HCT116 (cell line): ENCODE measurements at regions not wholly inside any gene's neighbourhood (a gene's known extent, or its start where the extent isn't known, plus 50 kb on each side); places are given as distances from the start of the nearest gene placed in this dataset.

Experiments used
- ATAC-seq: fragments of 200-7000 bp; cut with Tn5 transposase; 2 replicates; pipeline ENCODE4 v1.9.1; 2020; ENCODE audit warnings: mild to moderate bottlenecking, moderate library complexity
- BruUV-seq: library from RNA; stranded (reverse); fragments of 400-500 nt; replicated peaks from 2 replicates; lab custom pipeline; 2021; lab: Mats Ljungman, UMichigan
- CTCF ChIA-PET: fragments of 300-600 bp; sonication (Branson Sonifier 250); formaldehyde crosslinking; loops from one replicate; lab custom pipeline; 2021; ENCODE audit warnings: antibody characterized with exemption; lab: Charles Lee
- POLR2A ChIA-PET: fragments of 300-600, 350-600 bp; sonication (Branson Sonifier 250); formaldehyde crosslinking; loops from one replicate; lab custom pipeline; 2021; ENCODE audit warnings: antibody characterized with exemption; lab: Charles Lee
- RAD21 ChIA-PET, 2 experiments: fragments of 300-600 bp; sonication (Branson Sonifier 250); formaldehyde crosslinking; loops; one replicate each; lab custom pipeline; 2023; ENCODE audit warnings: low total read pairs in 2 of 2; ENCODE audit not compliant: uncharacterized antibody in 2 of 2, unreplicated experiment in 2 of 2, low non-redundant PET in 1 of 2; lab: Charles Lee
- DNase-seq: peaks from one replicate; pipeline ENCODE4 v3.0.0-alpha.2; 2010; ENCODE audit warnings: low read depth, low spot score
- H2AFZ ChIP-seq: fragments of 200-600 bp; shearing (Covaris generic), sonication (generic); 2 replicates; pipeline ENCODE4 v1.6.1; 2017; ENCODE audit warnings: low read depth, mixed run types, mixed read lengths, antibody characterized with exemption, low read length; ENCODE audit not compliant: poor library complexity, severe bottlenecking
- H3K27ac ChIP-seq: 2 replicates; pipeline ENCODE4 v1.5.1; 2012; ENCODE audit warnings: low read depth, low read length
- H3K27me3 ChIP-seq: fragments of 200-600 bp; sonication (generic); 2 replicates; pipeline ENCODE4 v1.6.1; 2016; ENCODE audit warnings: mixed run types, low read length, mixed read lengths; ENCODE audit not compliant: insufficient read depth
- H3K36me3 ChIP-seq, 2 experiments: fragments of 200-500 bp in 1 of 2; fragments of 200-600 bp in 1 of 2; sonication (Bioruptor generic) in 1 of 2; sonication (generic) in 1 of 2; 2 replicates each; pipeline versions ENCODE4 v1.5.1 to v1.6.1; 2014 to 2016; ENCODE audit warnings: low read length in 2 of 2, inconsistent platforms in 1 of 2, mixed read lengths in 1 of 2, mixed run types in 1 of 2; ENCODE audit not compliant: insufficient read depth in 2 of 2, control insufficient read depth in 1 of 2
- H3K4me1 ChIP-seq, 2 experiments: fragments of 200-600 bp in 1 of 2; sonication (generic) in 1 of 2; 2 replicates each; pipeline versions ENCODE4 v1.5.1 to v1.6.1; 2012 to 2017; ENCODE audit warnings: low read length in 2 of 2, inconsistent platforms in 1 of 2, mild to moderate bottlenecking in 1 of 2, mixed read lengths in 1 of 2, mixed run types in 1 of 2, moderate library complexity in 1 of 2; ENCODE audit not compliant: insufficient read depth in 2 of 2, control insufficient read depth in 1 of 2
- H3K4me2 ChIP-seq: fragments of 200-600 bp; sonication (generic); 2 replicates; pipeline ENCODE4 v1.6.1; 2017; ENCODE audit warnings: mixed run types, low read length, mixed read lengths
- H3K4me3 ChIP-seq, 2 experiments: fragments of 200-600 bp in 1 of 2; sonication (generic) in 1 of 2; replicated peaks in 1 of 2; 2 replicates each; pipeline ENCODE4 v1.5.1; 2011 to 2016; ENCODE audit warnings: low read length in 2 of 2, control low read depth in 1 of 2, low read depth in 1 of 2, mild to moderate bottlenecking in 1 of 2, mixed read lengths in 1 of 2, mixed run types in 1 of 2
- H3K79me2 ChIP-seq: fragments of 200-600 bp; sonication (generic); 2 replicates; pipeline ENCODE4 v1.6.1; 2017; ENCODE audit warnings: mild to moderate bottlenecking, mixed run types, low read length, moderate library complexity, mixed read lengths; ENCODE audit not compliant: insufficient read depth
- H3K9ac ChIP-seq: fragments of 200-600 bp; sonication (generic); 2 replicates; pipeline ENCODE4 v1.6.1; 2016; ENCODE audit warnings: low read length, mixed read lengths
- H3K9me2 ChIP-seq: fragments of 200-600 bp; sonication (generic), shearing (Covaris generic); 2 replicates; pipeline ENCODE4 v1.6.1; 2017; ENCODE audit warnings: mixed run types, mild to moderate bottlenecking, moderate library complexity; ENCODE audit not compliant: insufficient read depth
- H3K9me3 ChIP-seq, 2 experiments: fragments of 200-500 bp in 1 of 2; fragments of 200-600 bp in 1 of 2; sonication (Bioruptor generic) in 1 of 2; sonication (generic) in 1 of 2; 2 replicates each; pipeline ENCODE4 v1.6.1; 2014 to 2017; ENCODE audit warnings: low read length in 2 of 2, mixed read lengths in 2 of 2, inconsistent platforms in 1 of 2, low read depth in 1 of 2, mild to moderate bottlenecking in 1 of 2, mixed run types in 1 of 2, moderate library complexity in 1 of 2; ENCODE audit not compliant: control insufficient read depth in 1 of 2, insufficient read depth in 1 of 2
- H4K20me1 ChIP-seq: fragments of 200-600 bp; sonication (generic), shearing (Covaris generic); 2 replicates; pipeline ENCODE4 v1.6.1; 2017; ENCODE audit warnings: mixed run types, mild to moderate bottlenecking, moderate library complexity; ENCODE audit not compliant: insufficient read depth
- CBX3 ChIP-seq: IDR thresholded peaks from 2 replicates; pipeline ENCODE4 v1.6.1; 2012; ENCODE audit warnings: low read depth
- EGR1 ChIP-seq: IDR thresholded peaks from 2 replicates; pipeline ENCODE4 v1.6.1; 2012; ENCODE audit warnings: low read depth
- ELF1 ChIP-seq: IDR thresholded peaks from 2 replicates; pipeline ENCODE4 v1.6.1; 2012; ENCODE audit warnings: low read depth, borderline replicate concordance
- EZH2 ChIP-seq: fragments of 200-600 bp; sonication (generic); IDR thresholded peaks from 2 replicates; pipeline ENCODE4 v1.6.1; 2017; ENCODE audit warnings: antibody characterized with exemption, mixed run types
- EZH2phosphoT487 ChIP-seq: fragments of 200-600 bp; IDR thresholded peaks from 2 replicates; pipeline ENCODE4 v1.6.1; 2018; ENCODE audit warnings: antibody characterized with exemption, borderline replicate concordance
- FOSL1 ChIP-seq: IDR thresholded peaks from 2 replicates; pipeline ENCODE4 v1.6.1; 2012; ENCODE audit warnings: low read depth
- JUND ChIP-seq: IDR thresholded peaks from 2 replicates; pipeline ENCODE4 v1.6.1; 2012
- POLR2A ChIP-seq: IDR thresholded peaks from 2 replicates; pipeline ENCODE4 v1.7.0; 2011; ENCODE audit warnings: borderline replicate concordance; ENCODE audit not compliant: insufficient read depth, insufficient read length; ENCODE audit errors: extremely low read depth
- POLR2AphosphoS5 ChIP-seq: IDR thresholded peaks from 2 replicates; pipeline ENCODE4 v1.6.1; 2011; ENCODE audit warnings: mild to moderate bottlenecking, low read depth, low read length, moderate library complexity
- RAD21 ChIP-seq: IDR thresholded peaks from 2 replicates; pipeline ENCODE4 v1.6.1; 2012; ENCODE audit warnings: low read depth, mild to moderate bottlenecking
- SIN3A ChIP-seq: IDR thresholded peaks from 2 replicates; pipeline ENCODE4 v1.6.1; 2012; ENCODE audit warnings: low read depth
- SP1 ChIP-seq: IDR thresholded peaks from 2 replicates; pipeline ENCODE4 v1.6.1; 2012; ENCODE audit warnings: low read depth
- SRF ChIP-seq: IDR thresholded peaks from 2 replicates; pipeline ENCODE4 v1.6.1; 2012; ENCODE audit warnings: low read depth
- TCF7L2 ChIP-seq: IDR thresholded peaks from 2 replicates; pipeline ENCODE4 v1.7.0; 2011; ENCODE audit warnings: borderline replicate concordance, inconsistent platforms; ENCODE audit not compliant: insufficient read depth, insufficient read length; ENCODE audit errors: extremely low read depth
- YY1 ChIP-seq: IDR thresholded peaks from 2 replicates; pipeline ENCODE4 v1.6.1; 2011; ENCODE audit warnings: low read length, low read depth, moderate library complexity, mild to moderate bottlenecking; ENCODE audit not compliant: insufficient replicate concordance; ENCODE audit errors: extremely low read depth
- ZFX ChIP-seq: fragments of 450-650 bp; IDR thresholded peaks from 2 replicates; pipeline ENCODE4 v1.6.1; 2017
- intact Hi-C: fragments of 100-400 bp; cut with micrococcal nuclease; formaldehyde crosslinking; loops from 2 replicates; pipeline ENCODE4 v1.10.0; 2022
- TF ChIP-seq, protein P1 (sequence below): IDR thresholded peaks from 2 replicates; pipeline ENCODE4 v1.6.1; 2012
- TF ChIP-seq, protein P2 (sequence below): IDR thresholded peaks from 2 replicates; pipeline ENCODE4 v1.6.1; 2011; ENCODE audit warnings: mild to moderate bottlenecking, low read length, moderate library complexity; ENCODE audit not compliant: insufficient replicate concordance; ENCODE audit errors: extremely low read depth
- TF ChIP-seq, protein P3 (sequence below), 3 experiments: fragments of 200-600 bp in 1 of 3; sonication (generic) in 1 of 3; IDR thresholded peaks in 2 of 3; conservative IDR thresholded peaks in 1 of 3; 2 replicates each; pipeline ENCODE4 v1.5.1; 2012 to 2017; ENCODE audit warnings: low read depth in 2 of 3, low read length in 2 of 3, antibody characterized with exemption in 1 of 3, borderline replicate concordance in 1 of 3, control low read depth in 1 of 3, mild to moderate bottlenecking in 1 of 3, mixed read lengths in 1 of 3, mixed run types in 1 of 3, moderate library complexity in 1 of 3; ENCODE audit not compliant: insufficient read depth in 1 of 3
- TF ChIP-seq, protein P4 (sequence below): IDR thresholded peaks from 2 replicates; pipeline ENCODE4 v1.6.1; 2012; ENCODE audit warnings: low read depth

DNA sequence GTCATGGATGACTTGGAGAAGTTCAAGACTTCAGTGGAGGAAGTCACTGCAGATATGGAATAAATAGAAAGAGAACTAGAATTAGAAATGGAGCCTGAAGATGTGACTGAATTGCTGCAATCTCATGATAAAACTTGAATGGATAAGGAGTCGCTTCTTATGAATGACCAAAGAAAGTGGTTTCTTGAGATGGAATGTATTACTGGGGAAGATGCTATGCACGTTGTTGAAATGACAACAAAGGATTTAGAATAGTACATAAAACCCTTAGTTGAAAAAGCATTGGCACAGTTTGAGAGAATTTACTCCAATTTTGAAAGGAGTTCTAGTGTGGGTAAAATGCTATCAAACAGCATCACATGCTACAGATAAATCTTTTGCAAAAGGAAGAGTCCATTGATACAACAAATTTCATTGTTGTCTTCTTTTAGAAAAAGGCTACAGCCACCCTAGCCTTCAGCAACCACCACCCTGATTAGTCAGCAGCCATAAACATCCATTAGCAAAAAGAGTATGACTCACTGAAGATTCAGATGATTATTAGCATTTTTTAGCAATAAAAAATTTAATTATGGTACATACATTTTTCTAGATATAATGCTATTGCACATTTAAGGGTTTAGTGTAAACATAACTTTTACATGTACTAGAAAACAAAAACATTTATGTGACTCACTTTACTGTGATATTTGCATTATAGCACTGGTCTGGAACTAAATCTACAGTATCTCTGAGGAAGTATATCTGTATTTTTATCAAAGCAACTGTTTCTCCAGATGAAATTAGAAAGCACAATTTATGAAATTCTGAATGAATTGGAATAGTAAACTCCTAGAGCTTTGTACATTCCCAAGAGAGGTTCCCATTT, 110.5 kb upstream of the TACR1 start:
- TF ChIP-seq FOSL1 (no peak), POLR2AphosphoS5 (no peak), SRF (no peak), POLR2A (no peak), CBX3 (no peak), YY1 (no peak), EZH2 (no peak), SIN3A (no peak), SP1 (no peak), ELF1 (no peak), EGR1 (no peak), RAD21 (no peak), JUND (no peak), ZFX (no peak), TCF7L2 (no peak), EZH2phosphoT487 (no peak)
- TF ChIP-seq, protein P1, sequence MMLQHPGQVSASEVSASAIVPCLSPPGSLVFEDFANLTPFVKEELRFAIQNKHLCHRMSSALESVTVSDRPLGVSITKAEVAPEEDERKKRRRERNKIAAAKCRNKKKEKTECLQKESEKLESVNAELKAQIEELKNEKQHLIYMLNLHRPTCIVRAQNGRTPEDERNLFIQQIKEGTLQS, result no peak
- TF ChIP-seq, protein P2, sequence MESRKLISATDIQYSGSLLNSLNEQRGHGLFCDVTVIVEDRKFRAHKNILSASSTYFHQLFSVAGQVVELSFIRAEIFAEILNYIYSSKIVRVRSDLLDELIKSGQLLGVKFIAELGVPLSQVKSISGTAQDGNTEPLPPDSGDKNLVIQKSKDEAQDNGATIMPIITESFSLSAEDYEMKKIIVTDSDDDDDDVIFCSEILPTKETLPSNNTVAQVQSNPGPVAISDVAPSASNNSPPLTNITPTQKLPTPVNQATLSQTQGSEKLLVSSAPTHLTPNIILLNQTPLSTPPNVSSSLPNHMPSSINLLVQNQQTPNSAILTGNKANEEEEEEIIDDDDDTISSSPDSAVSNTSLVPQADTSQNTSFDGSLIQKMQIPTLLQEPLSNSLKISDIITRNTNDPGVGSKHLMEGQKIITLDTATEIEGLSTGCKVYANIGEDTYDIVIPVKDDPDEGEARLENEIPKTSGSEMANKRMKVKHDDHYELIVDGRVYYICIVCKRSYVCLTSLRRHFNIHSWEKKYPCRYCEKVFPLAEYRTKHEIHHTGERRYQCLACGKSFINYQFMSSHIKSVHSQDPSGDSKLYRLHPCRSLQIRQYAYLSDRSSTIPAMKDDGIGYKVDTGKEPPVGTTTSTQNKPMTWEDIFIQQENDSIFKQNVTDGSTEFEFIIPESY, result no peak
- TF ChIP-seq, protein P3, sequence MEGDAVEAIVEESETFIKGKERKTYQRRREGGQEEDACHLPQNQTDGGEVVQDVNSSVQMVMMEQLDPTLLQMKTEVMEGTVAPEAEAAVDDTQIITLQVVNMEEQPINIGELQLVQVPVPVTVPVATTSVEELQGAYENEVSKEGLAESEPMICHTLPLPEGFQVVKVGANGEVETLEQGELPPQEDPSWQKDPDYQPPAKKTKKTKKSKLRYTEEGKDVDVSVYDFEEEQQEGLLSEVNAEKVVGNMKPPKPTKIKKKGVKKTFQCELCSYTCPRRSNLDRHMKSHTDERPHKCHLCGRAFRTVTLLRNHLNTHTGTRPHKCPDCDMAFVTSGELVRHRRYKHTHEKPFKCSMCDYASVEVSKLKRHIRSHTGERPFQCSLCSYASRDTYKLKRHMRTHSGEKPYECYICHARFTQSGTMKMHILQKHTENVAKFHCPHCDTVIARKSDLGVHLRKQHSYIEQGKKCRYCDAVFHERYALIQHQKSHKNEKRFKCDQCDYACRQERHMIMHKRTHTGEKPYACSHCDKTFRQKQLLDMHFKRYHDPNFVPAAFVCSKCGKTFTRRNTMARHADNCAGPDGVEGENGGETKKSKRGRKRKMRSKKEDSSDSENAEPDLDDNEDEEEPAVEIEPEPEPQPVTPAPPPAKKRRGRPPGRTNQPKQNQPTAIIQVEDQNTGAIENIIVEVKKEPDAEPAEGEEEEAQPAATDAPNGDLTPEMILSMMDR (IDR thresholded peaks at IDR 0.05 in 2 of 3, conservative IDR thresholded peaks at IDR 0.05 in 1 of 3; ENCODE audit: borderline replicate concordance in 1 of 3, insufficient read depth in 1 of 3, low read depth in 2 of 3, low read length in 2 of 3), result no peak
- TF ChIP-seq, protein P4, sequence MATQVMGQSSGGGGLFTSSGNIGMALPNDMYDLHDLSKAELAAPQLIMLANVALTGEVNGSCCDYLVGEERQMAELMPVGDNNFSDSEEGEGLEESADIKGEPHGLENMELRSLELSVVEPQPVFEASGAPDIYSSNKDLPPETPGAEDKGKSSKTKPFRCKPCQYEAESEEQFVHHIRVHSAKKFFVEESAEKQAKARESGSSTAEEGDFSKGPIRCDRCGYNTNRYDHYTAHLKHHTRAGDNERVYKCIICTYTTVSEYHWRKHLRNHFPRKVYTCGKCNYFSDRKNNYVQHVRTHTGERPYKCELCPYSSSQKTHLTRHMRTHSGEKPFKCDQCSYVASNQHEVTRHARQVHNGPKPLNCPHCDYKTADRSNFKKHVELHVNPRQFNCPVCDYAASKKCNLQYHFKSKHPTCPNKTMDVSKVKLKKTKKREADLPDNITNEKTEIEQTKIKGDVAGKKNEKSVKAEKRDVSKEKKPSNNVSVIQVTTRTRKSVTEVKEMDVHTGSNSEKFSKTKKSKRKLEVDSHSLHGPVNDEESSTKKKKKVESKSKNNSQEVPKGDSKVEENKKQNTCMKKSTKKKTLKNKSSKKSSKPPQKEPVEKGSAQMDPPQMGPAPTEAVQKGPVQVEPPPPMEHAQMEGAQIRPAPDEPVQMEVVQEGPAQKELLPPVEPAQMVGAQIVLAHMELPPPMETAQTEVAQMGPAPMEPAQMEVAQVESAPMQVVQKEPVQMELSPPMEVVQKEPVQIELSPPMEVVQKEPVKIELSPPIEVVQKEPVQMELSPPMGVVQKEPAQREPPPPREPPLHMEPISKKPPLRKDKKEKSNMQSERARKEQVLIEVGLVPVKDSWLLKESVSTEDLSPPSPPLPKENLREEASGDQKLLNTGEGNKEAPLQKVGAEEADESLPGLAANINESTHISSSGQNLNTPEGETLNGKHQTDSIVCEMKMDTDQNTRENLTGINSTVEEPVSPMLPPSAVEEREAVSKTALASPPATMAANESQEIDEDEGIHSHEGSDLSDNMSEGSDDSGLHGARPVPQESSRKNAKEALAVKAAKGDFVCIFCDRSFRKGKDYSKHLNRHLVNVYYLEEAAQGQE, result no peak

More for the DNA sequence above, 110.5 kb upstream of the TACR1 start:
- Histone ChIP-seq H3K9ac (no peak overlapping the region), H3K9me2 (no peaks in the 10 kb centered on the region), H3K79me2 (no peaks in the 10 kb centered on the region), H3K4me2 (no peak overlapping the region), H3K4me1 (no peaks in the 10 kb centered on the region), H3K4me3 (no peak overlapping the region), H4K20me1 (no peaks in the 10 kb centered on the region), H2AFZ (no peak overlapping the region), H3K27me3 (no peaks in the 10 kb centered on the region), H3K27ac (no peak overlapping the region), H3K36me3 (no peaks in the 10 kb centered on the region), H3K9me3 (no peaks in the 10 kb centered on the region)
- no peak for ATAC-seq
- ChIA-PET CTCF (no interaction called here), RAD21 (no interaction called here), POLR2A (no interaction called here)
- intact Hi-C loops, result no loop called here
- no TSS peak for BruUV-seq
- no peak for DNase-seq
